KMS-11 (cell line): ENCODE measurements at regions not wholly inside any gene's neighbourhood (a gene's known extent, or its start where the extent isn't known, plus 50 kb on each side); places are given as distances from the start of the nearest gene placed in this dataset.

Experiments
- H2AFZ ChIP-seq: fragments of 200-600 bp; sonication (generic); 2 replicates; pipeline ENCODE4 v1.6.1; 2016; ENCODE audit warnings: antibody characterized with exemption, mixed run types, low read depth
- H3K27ac ChIP-seq: fragments of 200-600 bp; sonication (generic); 2 replicates; pipeline ENCODE4 v1.6.1; 2016; ENCODE audit warnings: mild to moderate bottlenecking, mixed run types
- H3K27me3 ChIP-seq: fragments of 200-600 bp; sonication (generic); 2 replicates; pipeline ENCODE4 v1.6.1; 2017; ENCODE audit warnings: mild to moderate bottlenecking, low read depth, mixed run types, moderate library complexity; ENCODE audit not compliant: insufficient read depth
- H3K36me3 ChIP-seq: fragments of 200-600 bp; sonication (generic); 2 replicates; pipeline ENCODE4 v1.6.1; 2017; ENCODE audit warnings: mild to moderate bottlenecking, mixed run types; ENCODE audit not compliant: insufficient read depth
- H3K4me1 ChIP-seq: fragments of 200-600 bp; sonication (generic); 2 replicates; pipeline ENCODE4 v1.6.1; 2016; ENCODE audit warnings: mild to moderate bottlenecking, low read depth, mixed run types; ENCODE audit not compliant: poor library complexity, severe bottlenecking
- H3K4me2 ChIP-seq: fragments of 200-600 bp; sonication (generic); 2 replicates; pipeline ENCODE4 v1.7.0; 2016; ENCODE audit warnings: mild to moderate bottlenecking, mixed run types
- H3K4me3 ChIP-seq: fragments of 200-600 bp; sonication (generic); IDR thresholded peaks from 2 replicates; pipeline ENCODE4 v1.6.1; 2017; ENCODE audit warnings: low read depth, low read length, mixed read lengths; ENCODE audit not compliant: insufficient read depth
- H3K79me2 ChIP-seq: fragments of 200-600 bp; sonication (generic); 2 replicates; pipeline ENCODE4 v1.6.1; 2016; ENCODE audit warnings: low read depth, mixed run types; ENCODE audit not compliant: insufficient read depth
- H3K9ac ChIP-seq: fragments of 200-600 bp; sonication (generic); 2 replicates; pipeline ENCODE4 v1.6.1; 2016; ENCODE audit warnings: mild to moderate bottlenecking, mixed run types
- H4K20me1 ChIP-seq: fragments of 200-600 bp; sonication (generic); 2 replicates; pipeline ENCODE4 v1.6.1; 2016; ENCODE audit warnings: mild to moderate bottlenecking, mixed run types; ENCODE audit not compliant: insufficient read depth
- CTCF ChIP-seq: fragments of 200-600 bp; sonication (generic); conservative IDR thresholded peaks from 2 replicates; pipeline ENCODE4 v1.6.1; 2017; ENCODE audit warnings: low read depth, mild to moderate bottlenecking, antibody characterized with exemption, low read length, moderate library complexity, mixed read lengths

GRCh38 chr4:84022564-84022963 is 476.5 kb downstream of the NKX6-1 start:
- no peaks in the 10 kb centered on the region for H3K36me3 ChIP-seq
- H3K4me3 ChIP-seq: no peak overlapping the region
- no peaks in the 10 kb centered on the region for H3K27me3 ChIP-seq
- no peak overlapping the region for H3K9ac ChIP-seq
- no peak overlapping the region for H3K4me2 ChIP-seq
- no peaks in the 10 kb centered on the region for H4K20me1 ChIP-seq
- H3K79me2 ChIP-seq: no peaks in the 10 kb centered on the region
- TF ChIP-seq CTCF: no peak
- H3K4me1 ChIP-seq: no peaks in the 10 kb centered on the region
- no peak overlapping the region for H2AFZ ChIP-seq
- no peak overlapping the region for H3K27ac ChIP-seq

GRCh38 chr4:84019626-84020025 is 479.5 kb downstream of the NKX6-1 start:
- H3K27me3 ChIP-seq: no peaks in the 10 kb centered on the region
- H3K27ac ChIP-seq: no peak overlapping the region
- no peak overlapping the region for H3K4me2 ChIP-seq
- no peak overlapping the region for H3K9ac ChIP-seq
- H2AFZ ChIP-seq: no peak overlapping the region
- no peaks in the 10 kb centered on the region for H3K4me1 ChIP-seq
- H4K20me1 ChIP-seq: no peaks in the 10 kb centered on the region
- no peak overlapping the region for H3K4me3 ChIP-seq
- H3K36me3 ChIP-seq: no peaks in the 10 kb centered on the region
- TF ChIP-seq CTCF: no peak
- H3K79me2 ChIP-seq: no peaks in the 10 kb centered on the region

GRCh38 chr4:84003046-84003445 is 467.1 kb downstream of the GPAT3 start:
- Histone ChIP-seq H3K36me3 (no peaks in the 10 kb centered on the region), H2AFZ (no peak overlapping the region), H3K27me3 (no peaks in the 10 kb centered on the region), H3K9ac (no peak overlapping the region), H4K20me1 (no peaks in the 10 kb centered on the region), H3K79me2 (no peaks in the 10 kb centered on the region), H3K4me3 (no peak overlapping the region), H3K4me1 (no peaks in the 10 kb centered on the region), H3K27ac (no peak overlapping the region), H3K4me2 (no peak overlapping the region)
- no peak for TF ChIP-seq CTCF

GRCh38 chr4:84001876-84002569 is 466.1 kb downstream of the GPAT3 start:
- H2AFZ ChIP-seq: no peak overlapping the region

More at GRCh38 chr4:84001876-84002569, 466.1 kb downstream of the GPAT3 start:
- no peak for TF ChIP-seq CTCF
- H3K27me3 ChIP-seq: no peaks in the 10 kb centered on the region
- H3K4me3 ChIP-seq: no peak overlapping the region
- H4K20me1 ChIP-seq: no peaks in the 10 kb centered on the region
- H3K9ac ChIP-seq: no peak overlapping the region
- no peak overlapping the region for H3K27ac ChIP-seq
- no peaks in the 10 kb centered on the region for H3K36me3 ChIP-seq
- H3K4me1 ChIP-seq: no peaks in the 10 kb centered on the region
- no peak overlapping the region for H3K4me2 ChIP-seq
- no peaks in the 10 kb centered on the region for H3K79me2 ChIP-seq
